Spleen (tissue), 11 donors: ENCODE measurements at regions not wholly inside any gene's neighbourhood (a gene's known extent, or its start where the extent isn't known, plus 50 kb on each side); places are given as distances from the start of the nearest gene placed in this dataset.

Experiments
- DNase-seq: peaks from one replicate; pipeline ENCODE4 v3.0.0-alpha.2; 2020
- H3K27ac ChIP-seq, 8 donors: fragments of 200-600 bp; sonication (generic) in 7 of 8; 1 replicate in 4 of 8; 2 replicates in 4 of 8; pipeline versions ENCODE4 v1.5.0 to v1.8.0; 2016 to 2021; ENCODE audit warnings: inconsistent platforms in 4 of 8, mild to moderate bottlenecking in 4 of 8, moderate library complexity in 1 of 8
- H3K27me3 ChIP-seq, 7 donors: fragments of 200-600 bp; sonication (generic) in 6 of 7; replicated peaks in 1 of 7; 1 replicate in 4 of 7; 2 replicates in 3 of 7; pipeline versions ENCODE4 v1.5.0 to v1.8.0; 2016 to 2021; ENCODE audit warnings: inconsistent platforms in 3 of 7, mild to moderate bottlenecking in 1 of 7
- H3K36me3 ChIP-seq, 6 donors: fragments of 200-600 bp; sonication (generic) in 5 of 6; 1 replicate in 4 of 6; 2 replicates in 2 of 6; pipeline versions ENCODE4 v1.5.0 to v1.8.0; 2016 to 2021; ENCODE audit warnings: inconsistent platforms in 2 of 6
- H3K4me1 ChIP-seq, 6 donors: fragments of 200-600 bp; sonication (generic) in 5 of 6; 1 replicate in 3 of 6; 2 replicates in 3 of 6; pipeline versions ENCODE4 v1.5.0 to v1.8.0; 2016 to 2021; ENCODE audit warnings: inconsistent platforms in 3 of 6
- H3K4me3 ChIP-seq, 8 donors: fragments of 200-600 bp; sonication (generic) in 7 of 8; 1 replicate in 4 of 8; 2 replicates in 4 of 8; pipeline versions ENCODE4 v1.5.0 to v1.8.0; 2016 to 2021; ENCODE audit warnings: inconsistent platforms in 4 of 8, mild to moderate bottlenecking in 4 of 8, moderate library complexity in 2 of 8
- H3K9me3 ChIP-seq, 8 donors: fragments of 200-600 bp; sonication (generic) in 7 of 8; 1 replicate in 4 of 8; 2 replicates in 4 of 8; pipeline versions ENCODE4 v1.5.0 to v1.8.0; 2016 to 2021; ENCODE audit warnings: inconsistent platforms in 4 of 8
- CTCF ChIP-seq, 11 experiments: fragments of 200-600 bp in 7 of 11; fragments of 450-650 bp in 4 of 11; sonication (generic) in 4 of 11; IDR thresholded peaks in 8 of 11; conservative IDR thresholded peaks in 3 of 11; 1 replicate in 7 of 11; 2 replicates in 4 of 11; pipeline versions ENCODE4 v1.4.0 to v1.8.0; 2016 to 2021; ENCODE audit warnings: antibody characterized with exemption in 11 of 11, inconsistent platforms in 4 of 11, mild to moderate bottlenecking in 1 of 11
- POLR2A ChIP-seq, 3 donors: fragments of 450-650 bp; IDR thresholded peaks; one replicate each; pipeline ENCODE4 v1.5.1; 2017; ENCODE audit warnings: antibody characterized with exemption in 3 of 3, mild to moderate bottlenecking in 1 of 3
- POLR2AphosphoS5 ChIP-seq, 3 donors: sonication (generic); formaldehyde crosslinking; IDR thresholded peaks; one replicate each; pipeline ENCODE4 v1.5.1; 2017; ENCODE audit warnings: antibody characterized with exemption in 3 of 3
- WGBS, 5 donors: extraction: QIAGEN DNeasy Blood & Tissue Kit in 3 of 5; methylation state at CpG; one replicate each; pipeline versions ENCODE4 v1.1.5 to v1.1.7; 2013 to 2018; 5-methylcytosine and 5-hydroxymethylcytosine counted together
- intact Hi-C: fragments of 100-400 bp; cut with DNase I; formaldehyde crosslinking; loops from one replicate; pipeline ENCODE4 v1.15.0; 2023; ENCODE audit warnings: low total_unique reads
- donor health status: healthy with polysubstance abuse.
- donor health status: DM: no; HTN: no; CAD: no; lungs with moderate emphysema.
- donor health status: DM: no; HTN: no; CAD: no.
- donor health status: Bipolar disorder and iron deficiency.
- donor health status: healthy.
- donor health status: DM: no; HTN: no; CAD: no.
- donor health status: DM: yes; HTN: yes; CAD: no.

GRCh38 chr6:140779341-140779740 lies 1353.4 kb upstream of the GJE1 start:
- H3K9me3 ChIP-seq: no peaks in the 10 kb centered on the region
- no peaks in the 10 kb centered on the region for H3K4me1 ChIP-seq
- no peak overlapping the region for H3K4me3 ChIP-seq
- WGBS, 5 donors: 65 to 91% (median 80%) methylated on average over 2 of the region's 2 CpGs
- no peak for DNase-seq
- intact Hi-C loops: no loop called here
- no peaks in the 10 kb centered on the region for H3K27me3 ChIP-seq
- no peak overlapping the region for H3K27ac ChIP-seq
- TF ChIP-seq POLR2AphosphoS5 (IDR thresholded peaks at IDR 0.05) (no peak), POLR2A (IDR thresholded peaks at IDR 0.05) (no peak), CTCF (IDR thresholded peaks at IDR 0.05 in 8 of 11, conservative IDR thresholded peaks at IDR 0.05 in 3 of 11) (no peak)
- no peaks in the 10 kb centered on the region for H3K36me3 ChIP-seq

GRCh38 chr6:140777780-140778179 lies 1354.9 kb upstream of the GJE1 start:
- Histone ChIP-seq H3K9me3 (no peaks in the 10 kb centered on the region), H3K27ac (no peak overlapping the region), H3K36me3 (no peaks in the 10 kb centered on the region), H3K4me1 (no peaks in the 10 kb centered on the region), H3K27me3 (no peaks in the 10 kb centered on the region), H3K4me3 (no peak overlapping the region)
- WGBS, 5 donors: 78 to 94% (median 86%) methylated on average over 4 of the region's 4 CpGs
- TF ChIP-seq CTCF (IDR thresholded peaks at IDR 0.05 in 8 of 11, conservative IDR thresholded peaks at IDR 0.05 in 3 of 11) (no peak), POLR2AphosphoS5 (IDR thresholded peaks at IDR 0.05) (no peak), POLR2A (IDR thresholded peaks at IDR 0.05) (no peak)
- intact Hi-C loops: no loop called here
- DNase-seq: no peak

GRCh38 chr6:140775061-140775460 lies 1357.7 kb upstream of the GJE1 start:
- H3K9me3 ChIP-seq: peaks cover 0 to 14% (median 0%) of the 10 kb centered on the region in 8 donors
- no peak overlapping the region for H3K4me3 ChIP-seq
- no peaks in the 10 kb centered on the region for H3K4me1 ChIP-seq
- H3K36me3 ChIP-seq: no peaks in the 10 kb centered on the region
- 53 to 89% (median 69%) methylated on average over 3 of the region's 3 CpGs for WGBS, 5 donors
- no peaks in the 10 kb centered on the region for H3K27me3 ChIP-seq
- DNase-seq: no peak
- intact Hi-C loops: no loop called here
- H3K27ac ChIP-seq: no peak overlapping the region
- TF ChIP-seq CTCF (IDR thresholded peaks at IDR 0.05 in 8 of 11, conservative IDR thresholded peaks at IDR 0.05 in 3 of 11) (no peak), POLR2A (IDR thresholded peaks at IDR 0.05) (no peak), POLR2AphosphoS5 (IDR thresholded peaks at IDR 0.05) (no peak)

GRCh38 chr6:140774080-140774505 lies 1358.6 kb upstream of the GJE1 start:
- TF ChIP-seq POLR2A (IDR thresholded peaks at IDR 0.05): no peak
- no peak for TF ChIP-seq CTCF (IDR thresholded peaks at IDR 0.05 in 8 of 11, conservative IDR thresholded peaks at IDR 0.05 in 3 of 11)
- no peak for TF ChIP-seq POLR2AphosphoS5 (IDR thresholded peaks at IDR 0.05)
- H3K27me3 ChIP-seq: no peaks in the 10 kb centered on the region
- H3K36me3 ChIP-seq: no peaks in the 10 kb centered on the region
- no peak for DNase-seq
- H3K9me3 ChIP-seq: peaks cover 0 to 14% (median 0%) of the 10 kb centered on the region in 8 donors
- intact Hi-C loops: no loop called here
- H3K27ac ChIP-seq: no peak overlapping the region
- no peaks in the 10 kb centered on the region for H3K4me1 ChIP-seq
- no peak overlapping the region for H3K4me3 ChIP-seq
- WGBS, 5 donors: 40 to 73% (median 57%) methylated on average over 3 of the region's 3 CpGs
